ENCODE measurements at regions not wholly inside any gene's neighbourhood (a gene's known extent, or its start where the extent isn't known, plus 50 kb on each side); places are given as distances from the start of the nearest gene placed in this dataset.

GRCh38 chr7:149584009-149584408 lies 86.4 kb upstream of the ZNF746 start:
- peaks cover 52 to 79% of the 10 kb centered on the region in 2 experiments for H3K36me3 ChIP-seq (replicated peaks in 1 of 2; ENCODE audit: control insufficient read depth in 1 of 2, insufficient read depth in 2 of 2, low read length in 1 of 2)
- no peaks in the 10 kb centered on the region; the same call in 1 of the 2 replicates for H3K79me2 ChIP-seq (ENCODE audit: insufficient read depth)
- H3K4me1 ChIP-seq (ENCODE audit: control insufficient read depth in 1 of 2, insufficient read depth in 2 of 2, low read depth in 1 of 2, low read length in 1 of 2), result no peaks in the 10 kb centered on the region
- H3K9me2 ChIP-seq, result no peaks in the 10 kb centered on the region
- no peaks in the 10 kb centered on the region; the same call in 1 of the 2 replicates for H3K9me3 ChIP-seq
- no peak overlapping the region for H2AFZ ChIP-seq (ENCODE audit: low read depth)
- DNase-seq, result no peak
- TF ChIP-seq FOXM1 (IDR thresholded peaks at IDR 0.05; ENCODE audit: low read depth), result no peak
- no peak for TF ChIP-seq ZBTB33 (IDR thresholded peaks at IDR 0.05; ENCODE audit: borderline replicate concordance, low read depth)
- no peak for TF ChIP-seq NRF1 (IDR thresholded peaks at IDR 0.05; ENCODE audit: low read depth, low read length)
- no peak for TF ChIP-seq POLR2AphosphoS5 (IDR thresholded peaks at IDR 0.05; ENCODE audit: low read depth, low read length)
- no peak for TF ChIP-seq FOXJ3 (CRISPR knock-in tag; IDR thresholded peaks at IDR 0.05)
- no peak for TF ChIP-seq CHD2 (IDR thresholded peaks at IDR 0.05; ENCODE audit: low read length, partially characterized antibody)
- TF ChIP-seq GABPA (IDR thresholded peaks at IDR 0.05; ENCODE audit: low read depth), result no peak
- no peak for TF ChIP-seq TAF1 (IDR thresholded peaks at IDR 0.05; ENCODE audit: borderline replicate concordance, low read depth, low read length)
- no peaks in the 10 kb centered on the region for H3K27me3 ChIP-seq (ENCODE audit: insufficient read depth)
- ChIA-PET POLR2A (no interaction called here), CTCF (no interaction called here)
- no peaks in the 10 kb centered on the region for H4K20me1 ChIP-seq (ENCODE audit: insufficient read depth)
- H3K27ac ChIP-seq (ENCODE audit: low read depth in 2 of 2, low read length in 1 of 2), result no peak overlapping the region
- no peak overlapping the region for H3K9ac ChIP-seq
- no peak overlapping the region for H3K4me2 ChIP-seq
- H3K4me3 ChIP-seq (ENCODE audit: low read depth in 2 of 2, low read length in 1 of 2), result no peak overlapping the region
- H3F3A ChIP-seq (replicated peaks; ENCODE audit: insufficient read depth), result no peaks in the 10 kb centered on the region
- whole genome bisulfite sequencing (ENCODE audit: low lambda C conversion rate), result 96% methylated on average over 2 of the region's 2 CpGs

GRCh38 chr7:149580328-149580727 lies 82.7 kb upstream of the ZNF746 start:
- WGBS (ENCODE audit: low lambda C conversion rate), result 97% methylated on average over 6 of the region's 6 CpGs
- peak overlapping the region in 1 of 2 experiments; percentile 3; a peak in 1 of 4 replicates for H3K4me3 ChIP-seq (ENCODE audit: low read depth in 2 of 2, low read length in 1 of 2)
- ChIA-PET CTCF (no interaction called here), POLR2A (no interaction called here)
- no peaks in the 10 kb centered on the region for H3K4me1 ChIP-seq (ENCODE audit: control insufficient read depth in 1 of 2, insufficient read depth in 2 of 2, low read depth in 1 of 2, low read length in 1 of 2)
- no peak overlapping the region for H3K9ac ChIP-seq
- no peaks in the 10 kb centered on the region for H3F3A ChIP-seq (replicated peaks; ENCODE audit: insufficient read depth)
- H3K79me2 ChIP-seq (ENCODE audit: insufficient read depth), result no peaks in the 10 kb centered on the region
- H3K4me2 ChIP-seq, result no peak overlapping the region
- TF ChIP-seq MAX (IDR thresholded peaks at IDR 0.05; ENCODE audit: low read depth) (no peak), IRF3 (IDR thresholded peaks at IDR 0.05; ENCODE audit: low read depth, low read length) (no peak), FOSL2 (IDR thresholded peaks at IDR 0.05; ENCODE audit: borderline replicate concordance, low read depth) (no peak), PBX3 (IDR thresholded peaks at IDR 0.05) (no peak), NRF1 (IDR thresholded peaks at IDR 0.05; ENCODE audit: low read depth, low read length) (no peak), GABPA (IDR thresholded peaks at IDR 0.05; ENCODE audit: low read depth) (no peak), FOXJ3 (CRISPR knock-in tag; IDR thresholded peaks at IDR 0.05) (no peak), TAF1 (IDR thresholded peaks at IDR 0.05; ENCODE audit: borderline replicate concordance, low read depth, low read length) (no peak), MXI1 (IDR thresholded peaks at IDR 0.05; ENCODE audit: low read depth, low read length) (no peak), RFX5 (IDR thresholded peaks at IDR 0.05; ENCODE audit: low read length) (no peak), RCOR1 (IDR thresholded peaks at IDR 0.05; ENCODE audit: low read length) (no peak), USF1 (IDR thresholded peaks at IDR 0.05; ENCODE audit: borderline replicate concordance, low read depth) (no peak), CTCF (IDR thresholded peaks at IDR 0.05) (no peak), NFIC (IDR thresholded peaks at IDR 0.05; ENCODE audit: borderline replicate concordance) (no peak), GATA2 (CRISPR knock-in tag; IDR thresholded peaks at IDR 0.05) (no peak), EP300 (IDR thresholded peaks at IDR 0.05; ENCODE audit: borderline replicate concordance in 1 of 2, low read depth in 1 of 2, low read length in 1 of 2) (no peak), TCF12 (IDR thresholded peaks at IDR 0.05) (no peak), CHD2 (IDR thresholded peaks at IDR 0.05; ENCODE audit: low read length, partially characterized antibody) (no peak)
- no peak overlapping the region for H2AFZ ChIP-seq (ENCODE audit: low read depth)
- H3K36me3 ChIP-seq (replicated peaks in 1 of 2; ENCODE audit: control insufficient read depth in 1 of 2, insufficient read depth in 2 of 2, low read length in 1 of 2), result peaks cover 28 to 56% of the 10 kb centered on the region in 2 experiments
- no peaks in the 10 kb centered on the region for H3K27me3 ChIP-seq (ENCODE audit: insufficient read depth)
- no peaks in the 10 kb centered on the region for H3K9me2 ChIP-seq
- H3K9me3 ChIP-seq, result no peaks in the 10 kb centered on the region; the same call in 1 of the 2 replicates
- DNase-seq, result no peak
- H4K20me1 ChIP-seq (ENCODE audit: insufficient read depth), result no peaks in the 10 kb centered on the region
- H3K27ac ChIP-seq (ENCODE audit: low read depth in 2 of 2, low read length in 1 of 2), result no peak overlapping the region
